ENCODE measurements at regions not wholly inside any gene's neighbourhood (a gene's known extent, or its start where the extent isn't known, plus 50 kb on each side); places are given as distances from the start of the nearest gene placed in this dataset.

DNA sequence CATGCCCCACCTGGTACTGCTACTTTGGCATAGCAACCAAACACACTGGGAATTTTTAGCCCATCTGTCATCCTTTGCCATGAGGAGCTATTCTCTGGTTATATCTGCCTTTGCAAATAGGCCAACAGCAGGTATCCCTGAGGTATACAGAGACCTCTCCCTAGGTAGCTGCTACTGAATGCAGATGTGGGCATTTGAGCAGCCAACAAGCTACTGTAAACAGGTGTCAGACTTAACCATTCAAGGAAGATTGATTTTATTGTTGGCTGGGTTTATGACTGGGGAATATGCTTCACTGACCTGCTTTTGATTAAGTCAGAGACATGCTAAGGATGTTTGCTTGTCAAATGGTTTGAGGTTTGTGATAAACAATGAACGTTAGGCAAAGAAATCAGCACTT is 183.2 kb downstream of the OXSM start:
- TF ChIP-seq, protein P1, sequence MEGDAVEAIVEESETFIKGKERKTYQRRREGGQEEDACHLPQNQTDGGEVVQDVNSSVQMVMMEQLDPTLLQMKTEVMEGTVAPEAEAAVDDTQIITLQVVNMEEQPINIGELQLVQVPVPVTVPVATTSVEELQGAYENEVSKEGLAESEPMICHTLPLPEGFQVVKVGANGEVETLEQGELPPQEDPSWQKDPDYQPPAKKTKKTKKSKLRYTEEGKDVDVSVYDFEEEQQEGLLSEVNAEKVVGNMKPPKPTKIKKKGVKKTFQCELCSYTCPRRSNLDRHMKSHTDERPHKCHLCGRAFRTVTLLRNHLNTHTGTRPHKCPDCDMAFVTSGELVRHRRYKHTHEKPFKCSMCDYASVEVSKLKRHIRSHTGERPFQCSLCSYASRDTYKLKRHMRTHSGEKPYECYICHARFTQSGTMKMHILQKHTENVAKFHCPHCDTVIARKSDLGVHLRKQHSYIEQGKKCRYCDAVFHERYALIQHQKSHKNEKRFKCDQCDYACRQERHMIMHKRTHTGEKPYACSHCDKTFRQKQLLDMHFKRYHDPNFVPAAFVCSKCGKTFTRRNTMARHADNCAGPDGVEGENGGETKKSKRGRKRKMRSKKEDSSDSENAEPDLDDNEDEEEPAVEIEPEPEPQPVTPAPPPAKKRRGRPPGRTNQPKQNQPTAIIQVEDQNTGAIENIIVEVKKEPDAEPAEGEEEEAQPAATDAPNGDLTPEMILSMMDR (IDR thresholded peaks at IDR 0.05 in 8 of 11, conservative IDR thresholded peaks at IDR 0.05 in 3 of 11) = no peak
- TF ChIP-seq POLR2A (IDR thresholded peaks at IDR 0.05) = no peak

All from spleen (tissue), 7 donors.